Activated T-cell treated with anti-CD3 and anti-CD28 coated beads for 48 hours (primary cell): ENCODE measurements at regions not wholly inside any gene's neighbourhood (a gene's known extent, or its start where the extent isn't known, plus 50 kb on each side); places are given as distances from the start of the nearest gene placed in this dataset.
A peak's percentile ranks its signal among the peaks of the same experiment; 100 is the strongest.

Experiments used
- DNase-seq: peaks from one replicate; pipeline ENCODE4 v3.0.0-alpha.2; 2020; ENCODE audit warnings: low read depth

DNA sequence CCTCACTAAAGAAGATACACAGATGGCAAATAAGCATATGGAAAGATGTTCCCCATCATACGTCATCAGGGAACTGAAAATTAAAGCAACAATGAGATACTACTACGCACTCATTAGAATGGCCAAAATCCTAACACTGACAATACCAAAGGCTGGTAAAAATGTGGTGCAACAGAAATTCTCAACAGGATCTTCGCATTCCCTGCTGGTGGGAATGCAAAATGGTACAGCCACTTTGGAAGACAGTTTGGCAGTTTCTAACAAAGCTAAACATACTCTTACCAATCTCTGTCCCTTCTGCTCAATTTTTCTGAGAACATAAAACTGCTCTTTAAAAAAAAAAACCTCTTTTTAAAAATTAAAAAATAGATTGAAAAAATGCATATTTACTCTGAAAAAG, 300.2 kb downstream of the FBXW7 start:
- no peak for DNase-seq

DNA sequence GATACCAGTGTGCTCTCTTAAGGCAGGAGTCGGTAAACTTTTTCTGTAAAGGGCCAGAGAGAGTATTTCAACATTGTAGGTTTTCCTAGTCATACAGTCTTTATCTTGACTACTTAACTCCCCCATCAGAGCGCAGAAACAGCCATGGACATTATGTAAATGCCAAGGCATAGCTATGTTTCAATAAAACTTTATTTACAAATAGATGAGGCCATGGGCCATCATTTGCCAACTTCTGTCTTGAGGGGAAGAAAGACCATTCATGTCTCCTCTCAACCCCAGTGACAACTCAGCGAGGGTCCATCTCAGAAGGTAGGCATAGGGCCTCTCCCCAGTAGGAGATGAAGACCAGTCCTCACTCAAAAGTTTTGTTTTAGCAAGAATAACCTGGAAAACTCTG, 301.3 kb downstream of the FBXW7 start:
- no peak for DNase-seq

- DNase-seq, result no peak
Observed at GRCh38 chr4:152232271-152232670, 303.6 kb downstream of the FBXW7 start.

DNA sequence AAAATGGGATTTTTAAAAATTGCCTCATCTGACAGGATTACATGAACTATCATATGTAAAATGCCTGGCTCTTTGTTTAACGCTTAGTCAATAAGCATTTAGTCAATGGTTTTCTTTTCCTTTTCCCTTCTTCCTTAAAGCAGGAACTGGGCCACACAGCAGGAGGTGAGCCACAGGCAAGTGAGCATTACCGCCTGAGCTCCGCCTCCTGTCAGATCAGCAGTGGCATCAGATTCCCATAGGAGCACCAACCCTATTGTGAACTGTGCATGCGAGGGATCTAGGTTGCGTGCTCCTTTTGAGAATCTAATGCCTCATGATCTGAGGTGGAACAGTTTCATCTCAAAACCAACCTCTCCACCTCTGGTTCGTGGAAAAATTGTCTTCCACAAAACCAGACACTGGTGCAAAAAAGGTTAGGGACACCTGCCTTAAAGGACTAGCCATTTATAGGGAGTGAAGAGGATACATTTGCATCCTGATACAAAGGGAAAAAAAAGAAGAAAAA, 306.1 kb downstream of the FBXW7 start:
- no peak for DNase-seq

DNA sequence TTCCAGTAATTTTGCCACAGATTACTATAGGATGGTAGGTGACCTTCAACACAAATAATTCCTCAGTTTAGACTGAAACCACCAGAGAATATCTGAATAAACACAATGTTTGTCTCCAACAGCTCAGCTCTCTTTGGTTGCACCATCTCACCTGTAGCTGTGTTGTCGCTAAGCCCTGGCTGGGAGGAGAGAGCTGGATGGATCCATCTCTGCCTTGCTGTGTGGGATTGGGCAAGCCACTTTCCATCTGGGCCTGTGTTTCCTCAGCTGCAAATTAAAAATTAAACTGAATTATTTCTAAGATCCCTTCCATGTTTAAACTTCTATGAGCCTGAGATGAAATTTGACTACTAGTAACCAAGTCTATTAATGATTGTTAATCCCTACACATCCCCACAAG, 310.2 kb downstream of the FBXW7 start:
- DNase-seq, result no peak

GRCh38 chr4:152224721-152225420, 311.0 kb downstream of the FBXW7 start:
- DNase-seq, result no peak

GRCh38 chr4:152224223-152224622, 311.7 kb downstream of the FBXW7 start:
- DNase-seq, result no peak

DNA sequence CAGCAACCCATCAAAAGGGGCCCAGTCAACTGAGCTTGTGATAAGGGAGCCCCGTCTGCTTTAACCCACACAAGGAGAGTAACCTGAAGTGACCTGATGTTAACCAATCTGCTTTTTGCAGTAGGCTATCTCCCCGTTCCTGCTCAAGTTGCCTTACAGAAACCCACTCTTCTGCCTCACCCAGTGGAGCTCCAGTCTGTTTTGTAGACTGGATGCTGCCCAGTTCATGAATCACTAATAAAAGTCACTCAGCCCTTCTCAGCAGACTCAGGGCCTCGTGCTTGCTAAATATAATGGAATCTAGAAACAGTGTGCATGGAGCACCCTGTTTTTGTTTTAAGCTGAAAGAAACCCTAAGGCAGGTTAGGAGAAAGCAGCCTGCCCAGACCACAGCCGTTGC, 312.3 kb downstream of the FBXW7 start:
- DNase-seq, result no peak

DNA sequence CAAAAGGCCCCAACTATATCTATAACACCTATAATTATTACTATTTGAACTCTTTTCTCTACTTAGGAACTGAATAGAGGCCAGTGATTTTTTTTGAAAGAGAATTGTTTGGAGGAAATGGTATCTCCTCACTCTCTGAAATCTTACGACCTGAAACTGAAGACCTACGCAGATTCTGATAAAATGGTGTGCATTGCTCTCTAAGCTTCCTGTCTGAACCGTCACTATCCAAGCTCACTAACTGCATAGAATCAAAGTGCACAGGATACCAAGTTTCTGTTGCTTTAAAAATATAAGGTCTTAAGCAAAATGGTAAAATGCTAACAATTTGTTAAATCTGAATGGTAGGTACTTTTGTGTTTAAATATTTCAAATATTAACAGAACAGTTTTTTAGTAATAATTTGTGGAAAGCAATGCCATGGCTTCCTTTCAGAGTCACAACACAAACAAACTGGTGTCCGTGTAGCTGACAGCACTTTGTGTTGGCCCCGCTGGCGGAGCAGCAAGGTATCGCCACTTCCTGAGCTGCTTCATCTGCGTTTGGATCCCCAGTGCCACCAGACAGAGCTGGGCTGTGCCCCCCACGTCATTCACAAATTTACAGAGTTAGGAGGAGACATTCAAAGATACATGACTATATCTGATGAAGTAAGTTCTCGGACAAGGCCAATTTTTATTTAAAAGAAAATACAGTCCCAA, 313.9 kb downstream of the FBXW7 start:
- DNase-seq, result no peak

DNA sequence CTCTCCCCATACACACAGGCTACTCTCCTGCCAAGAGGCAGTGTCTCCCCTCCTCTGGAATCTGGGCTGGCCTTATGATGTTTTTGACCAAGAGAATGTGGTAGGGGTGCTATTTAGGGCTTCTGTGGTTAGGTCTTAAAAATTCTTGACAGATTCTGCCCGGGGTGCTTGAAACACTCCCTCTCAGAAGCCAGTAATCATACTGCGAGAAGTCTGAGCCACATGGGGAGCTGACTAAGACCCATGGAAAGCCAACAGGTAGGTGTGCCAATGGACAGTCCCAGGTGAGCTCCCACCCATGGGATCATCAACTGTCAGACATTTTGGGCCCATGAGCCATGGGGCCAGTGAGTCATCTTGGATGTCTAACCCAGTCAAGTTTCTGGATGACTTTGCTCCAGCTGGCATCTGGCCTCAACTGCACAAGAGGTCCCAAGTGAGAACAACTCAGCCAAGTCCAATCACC, 315.7 kb downstream of the FBXW7 start:
- DNase-seq, result peak; percentile 23

- DNase-seq, result no peak
Observed at GRCh38 chr4:152218576-152218975, 317.3 kb downstream of the FBXW7 start.

- DNase-seq, result no peak
Observed at GRCh38 chr4:152217896-152218295, 318.0 kb downstream of the FBXW7 start.

GRCh38 chr4:152211936-152212653, 323.8 kb downstream of the FBXW7 start:
- no peak for DNase-seq

- no peak for DNase-seq
Observed at GRCh38 chr4:152209772-152210493, 326.0 kb downstream of the FBXW7 start.

GRCh38 chr4:152207378-152207720, 328.5 kb downstream of the FBXW7 start:
- DNase-seq, result no peak

DNA sequence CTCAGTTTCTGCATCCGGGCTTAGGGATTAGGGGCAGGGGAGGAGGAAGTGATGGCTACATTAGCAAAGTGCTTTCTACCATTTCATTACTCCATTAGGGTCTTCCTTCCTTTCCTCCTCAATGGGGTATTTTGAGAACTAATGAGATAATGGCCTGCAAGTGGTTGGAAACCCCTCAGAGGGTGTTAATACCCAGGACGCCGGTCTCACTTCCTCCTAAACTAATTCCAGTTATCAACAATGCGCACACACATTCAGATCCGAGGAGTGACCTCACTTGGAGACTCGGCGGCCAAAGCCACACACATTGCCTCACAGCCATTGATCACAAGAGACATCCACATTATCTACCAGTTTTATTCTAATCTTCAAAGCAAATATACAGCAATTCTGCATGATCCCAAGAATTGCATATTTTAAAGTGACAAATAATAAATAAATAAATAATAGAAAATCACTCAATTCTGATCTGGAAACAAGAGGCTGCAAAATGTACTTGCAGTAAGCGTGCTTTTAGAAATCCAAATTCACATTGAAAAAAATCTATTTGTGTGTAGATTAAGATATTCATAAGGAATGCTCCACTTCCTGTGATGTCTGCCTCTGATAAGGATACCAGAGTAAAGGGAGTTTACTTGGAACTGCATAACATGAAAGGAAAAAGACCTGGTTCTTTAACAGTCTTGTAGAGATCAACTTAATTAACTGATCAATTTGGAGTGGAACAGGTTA, 329.1 kb downstream of the FBXW7 start:
- no peak for DNase-seq

- DNase-seq, result no peak
Observed at GRCh38 chr4:152206185-152206584, 329.7 kb downstream of the FBXW7 start.

GRCh38 chr4:152202415-152202814, 333.5 kb downstream of the FBXW7 start:
- no peak for DNase-seq

- no peak for DNase-seq
Observed at GRCh38 chr4:152200511-152201333, 335.2 kb downstream of the FBXW7 start.

DNA sequence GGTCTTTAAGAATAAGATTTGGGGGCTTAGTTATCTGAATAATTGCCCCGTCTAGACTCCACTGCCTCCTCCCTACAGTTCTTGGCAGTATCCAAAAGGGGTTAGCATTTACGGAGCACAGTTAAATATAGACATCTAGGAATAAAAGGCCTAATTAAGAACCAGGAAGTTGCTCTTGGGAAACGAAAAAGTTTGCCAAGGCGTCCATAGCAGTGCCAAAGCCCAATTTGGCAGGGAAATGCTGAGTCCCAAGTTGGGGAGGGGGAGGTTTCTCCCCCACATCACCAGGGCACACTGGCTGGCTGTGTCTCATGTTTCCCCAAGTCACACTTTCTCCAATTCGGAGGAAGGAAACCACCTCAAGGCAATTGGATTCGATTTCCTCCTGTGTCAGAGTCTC, 338.7 kb downstream of the FBXW7 start:
- no peak for DNase-seq

DNA sequence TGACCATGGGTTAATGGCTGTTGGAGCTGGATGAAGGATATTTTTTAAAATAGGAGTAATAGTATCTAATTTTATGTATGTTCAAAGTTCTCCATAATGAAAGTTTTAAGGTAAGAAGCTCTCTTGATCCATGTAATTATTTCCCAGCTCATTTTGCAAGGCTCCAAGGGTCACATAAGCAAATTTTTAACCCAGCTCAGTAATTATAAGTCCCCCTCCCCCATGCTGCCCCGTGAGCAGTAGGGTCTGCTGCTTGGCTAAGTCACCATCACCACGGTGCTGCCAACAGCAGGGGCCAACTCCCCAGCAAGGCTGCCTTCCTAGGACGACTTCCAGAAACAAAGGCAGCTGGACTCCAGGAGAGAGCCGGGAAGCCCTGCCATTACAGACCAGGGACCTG, 340.0 kb downstream of the FBXW7 start:
- no peak for DNase-seq
